Left renal pelvis (tissue), 4 donors: ENCODE measurements at regions not wholly inside any gene's neighbourhood (a gene's known extent, or its start where the extent isn't known, plus 50 kb on each side); places are given as distances from the start of the nearest gene placed in this dataset.

Source experiments
- DNase-seq, 4 donors: peaks; one replicate each; pipeline ENCODE4 v3.0.0-alpha.2; 2013; ENCODE audit warnings: low read depth in 4 of 4, low spot score in 3 of 4

- DNase-seq: no peak
Observed at GRCh38 chr5:68762201-68762600, 331.6 kb upstream of the SLC30A5 start.

GRCh38 chr5:68766952-68767464 lies 326.8 kb upstream of the SLC30A5 start:
- DNase-seq: no peak

GRCh38 chr5:68770551-68770950 lies 323.3 kb upstream of the SLC30A5 start:
- no peak for DNase-seq

GRCh38 chr5:68771221-68771620 lies 322.6 kb upstream of the SLC30A5 start:
- DNase-seq: no peak

- DNase-seq: no peak
Observed at GRCh38 chr5:68771732-68772131, 322.1 kb upstream of the SLC30A5 start.

GRCh38 chr5:68776381-68776780 lies 317.4 kb upstream of the SLC30A5 start:
- DNase-seq: no peak

- DNase-seq: no peak
Observed at GRCh38 chr5:68777135-68777534, 316.7 kb upstream of the SLC30A5 start.

GRCh38 chr5:68778484-68778883 lies 315.3 kb upstream of the SLC30A5 start:
- no peak for DNase-seq

- no peak for DNase-seq
Observed at GRCh38 chr5:68780299-68780955, 313.4 kb upstream of the SLC30A5 start.

- DNase-seq: no peak
Observed at GRCh38 chr5:68793074-68793473, 300.7 kb upstream of the SLC30A5 start.

GRCh38 chr5:68793993-68794392 lies 299.8 kb upstream of the SLC30A5 start:
- DNase-seq: no peak

GRCh38 chr5:68795190-68795589 lies 298.6 kb upstream of the SLC30A5 start:
- no peak for DNase-seq

- no peak for DNase-seq
Observed at GRCh38 chr5:68798877-68799843, 294.7 kb upstream of the SLC30A5 start.

- DNase-seq: no peak
Observed at GRCh38 chr5:68802430-68802829, 291.4 kb upstream of the SLC30A5 start.

- no peak for DNase-seq
Observed at GRCh38 chr5:68803881-68804319, 289.9 kb upstream of the SLC30A5 start.

- no peak for DNase-seq
Observed at GRCh38 chr5:68804343-68804742, 289.5 kb upstream of the SLC30A5 start.

GRCh38 chr5:68805444-68805843 lies 288.4 kb upstream of the SLC30A5 start:
- no peak for DNase-seq

- DNase-seq: no peak
Observed at GRCh38 chr5:68817632-68818031, 276.2 kb upstream of the SLC30A5 start.

GRCh38 chr5:68818057-68818695 lies 275.6 kb upstream of the SLC30A5 start:
- DNase-seq: no peak

- no peak for DNase-seq
Observed at GRCh38 chr5:68818870-68819269, 274.9 kb upstream of the SLC30A5 start.

- DNase-seq: no peak
Observed at GRCh38 chr5:68821056-68821455, 272.8 kb upstream of the SLC30A5 start.
